Prostate gland (tissue), 2 donors: ENCODE measurements at regions not wholly inside any gene's neighbourhood (a gene's known extent, or its start where the extent isn't known, plus 50 kb on each side); places are given as distances from the start of the nearest gene placed in this dataset.

Source experiments
- CTCF ChIP-seq, 4 experiments: fragments of 200-600 bp in 2 of 4; fragments of 450-650 bp in 2 of 4; sonication (generic) in 2 of 4; IDR thresholded peaks; 1 replicate in 3 of 4; 2 replicates in 1 of 4; pipeline ENCODE4 v1.5.1; 2016 to 2019; ENCODE audit warnings: antibody characterized with exemption in 4 of 4, mild to moderate bottlenecking in 2 of 4, moderate library complexity in 2 of 4
- POLR2AphosphoS5 ChIP-seq: sonication (generic); formaldehyde crosslinking; IDR thresholded peaks from one replicate; pipeline ENCODE4 v1.6.1; 2017; ENCODE audit warnings: antibody characterized with exemption

GRCh38 chr9:80874276-80874675, 815.1 kb downstream of the TLE1 start:
- no peak for TF ChIP-seq CTCF (IDR thresholded peaks at IDR 0.05)
- TF ChIP-seq POLR2AphosphoS5 = no peak
